ENCODE measurements at regions not wholly inside any gene's neighbourhood (a gene's known extent, or its start where the extent isn't known, plus 50 kb on each side); places are given as distances from the start of the nearest gene placed in this dataset.
"Not testable (repeated sequence)": the region's sequence is repeated elsewhere in the genome, so short reads cannot be mapped to it uniquely, and the experiment has no call there.

- Histone ChIP-seq H3K36me3 (ENCODE audit: control insufficient read depth, insufficient read depth, low read length) (no peaks in the 10 kb centered on the region), H3K4me3 (replicated peaks; ENCODE audit: low read depth, low read length) (no peak overlapping the region), H3K27me3 (replicated peaks; ENCODE audit: control insufficient read depth, insufficient read depth, low read length) (no peaks in the 10 kb centered on the region)
- TF ChIP-seq, protein P1, sequence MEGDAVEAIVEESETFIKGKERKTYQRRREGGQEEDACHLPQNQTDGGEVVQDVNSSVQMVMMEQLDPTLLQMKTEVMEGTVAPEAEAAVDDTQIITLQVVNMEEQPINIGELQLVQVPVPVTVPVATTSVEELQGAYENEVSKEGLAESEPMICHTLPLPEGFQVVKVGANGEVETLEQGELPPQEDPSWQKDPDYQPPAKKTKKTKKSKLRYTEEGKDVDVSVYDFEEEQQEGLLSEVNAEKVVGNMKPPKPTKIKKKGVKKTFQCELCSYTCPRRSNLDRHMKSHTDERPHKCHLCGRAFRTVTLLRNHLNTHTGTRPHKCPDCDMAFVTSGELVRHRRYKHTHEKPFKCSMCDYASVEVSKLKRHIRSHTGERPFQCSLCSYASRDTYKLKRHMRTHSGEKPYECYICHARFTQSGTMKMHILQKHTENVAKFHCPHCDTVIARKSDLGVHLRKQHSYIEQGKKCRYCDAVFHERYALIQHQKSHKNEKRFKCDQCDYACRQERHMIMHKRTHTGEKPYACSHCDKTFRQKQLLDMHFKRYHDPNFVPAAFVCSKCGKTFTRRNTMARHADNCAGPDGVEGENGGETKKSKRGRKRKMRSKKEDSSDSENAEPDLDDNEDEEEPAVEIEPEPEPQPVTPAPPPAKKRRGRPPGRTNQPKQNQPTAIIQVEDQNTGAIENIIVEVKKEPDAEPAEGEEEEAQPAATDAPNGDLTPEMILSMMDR (IDR thresholded peaks at IDR 0.05; ENCODE audit: insufficient read depth, low read length, poor library complexity, severe bottlenecking) = no peak
- DNase-seq (ENCODE audit: extremely low read depth, insufficient read length) = no peak
Measured at GRCh38 chr14:98914942-98915341, 357.1 kb downstream of the BCL11B start.

- Histone ChIP-seq H3K27me3 (replicated peaks; ENCODE audit: control insufficient read depth, insufficient read depth, low read length) (no peaks in the 10 kb centered on the region), H3K4me3 (replicated peaks; ENCODE audit: low read depth, low read length) (no peak overlapping the region), H3K36me3 (ENCODE audit: control insufficient read depth, insufficient read depth, low read length) (no peaks in the 10 kb centered on the region)
- TF ChIP-seq, protein P1 (IDR thresholded peaks at IDR 0.05; ENCODE audit: insufficient read depth, low read length, poor library complexity, severe bottlenecking) = no peak
- DNase-seq (ENCODE audit: extremely low read depth, insufficient read length) = no peak
Measured at GRCh38 chr14:98915625-98916024, 356.4 kb downstream of the BCL11B start.

DNA sequence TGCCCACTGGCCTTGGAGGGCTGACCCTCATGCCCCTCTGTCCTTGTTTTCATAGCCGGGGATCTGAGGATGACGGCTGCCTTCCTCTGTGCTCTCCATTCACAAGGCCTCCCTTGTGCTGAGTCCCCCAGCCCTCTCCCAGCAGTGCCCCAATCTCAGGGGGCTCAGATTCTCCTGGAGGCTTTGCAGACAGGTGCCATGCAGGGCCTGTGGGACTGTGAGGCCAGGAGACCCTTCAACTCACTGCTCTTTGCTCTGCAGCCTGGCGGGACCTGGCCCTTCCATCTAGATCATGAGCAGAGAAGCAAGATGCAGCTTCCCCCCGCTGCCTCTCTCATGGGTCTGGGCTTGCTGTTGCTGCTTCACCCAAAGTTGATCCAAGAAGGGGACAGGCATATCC, 356.0 kb downstream of the BCL11B start:
- DNase-seq (ENCODE audit: extremely low read depth, insufficient read length) = no peak
- no peaks in the 10 kb centered on the region for H3K36me3 ChIP-seq (ENCODE audit: control insufficient read depth, insufficient read depth, low read length)
- TF ChIP-seq, protein P1 (IDR thresholded peaks at IDR 0.05; ENCODE audit: insufficient read depth, low read length, poor library complexity, severe bottlenecking) = no peak
- H3K4me3 ChIP-seq (replicated peaks; ENCODE audit: low read depth, low read length) = no peak overlapping the region
- no peaks in the 10 kb centered on the region for H3K27me3 ChIP-seq (replicated peaks; ENCODE audit: control insufficient read depth, insufficient read depth, low read length)

- Histone ChIP-seq H3K36me3 (ENCODE audit: control insufficient read depth, insufficient read depth, low read length) (no peaks in the 10 kb centered on the region), H3K27me3 (replicated peaks; ENCODE audit: control insufficient read depth, insufficient read depth, low read length) (no peaks in the 10 kb centered on the region), H3K4me3 (replicated peaks; ENCODE audit: low read depth, low read length) (no peak overlapping the region)
- TF ChIP-seq, protein P1 (IDR thresholded peaks at IDR 0.05; ENCODE audit: insufficient read depth, low read length, poor library complexity, severe bottlenecking) = no peak
- no peak for DNase-seq (ENCODE audit: extremely low read depth, insufficient read length)
Measured at GRCh38 chr14:98916476-98916875, 355.5 kb downstream of the BCL11B start.

DNA sequence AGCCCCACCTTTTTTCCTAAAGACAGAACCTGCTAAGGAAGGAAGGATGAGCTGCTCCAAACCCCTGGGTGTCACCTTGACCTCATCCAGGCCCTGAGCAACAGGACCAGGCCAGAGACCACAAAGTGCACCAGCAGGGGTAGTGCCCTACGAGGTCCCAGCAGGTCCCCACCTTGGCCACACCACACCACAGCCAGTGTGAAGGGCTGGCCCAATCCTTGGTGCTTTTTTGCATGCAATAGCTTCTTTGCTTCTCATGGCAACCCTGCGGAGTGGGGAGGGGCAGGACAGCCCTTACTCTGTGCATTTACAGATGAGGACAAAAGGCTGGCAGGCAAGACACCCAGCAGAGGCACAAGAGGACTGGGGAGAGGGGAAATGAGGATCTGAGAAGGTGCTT, 352.6 kb downstream of the BCL11B start:
- TF ChIP-seq, protein P1 (IDR thresholded peaks at IDR 0.05; ENCODE audit: insufficient read depth, low read length, poor library complexity, severe bottlenecking) = no peak
- Histone ChIP-seq H3K36me3 (ENCODE audit: control insufficient read depth, insufficient read depth, low read length) (no peaks in the 10 kb centered on the region), H3K27me3 (replicated peaks; ENCODE audit: control insufficient read depth, insufficient read depth, low read length) (no peaks in the 10 kb centered on the region), H3K4me3 (replicated peaks; ENCODE audit: low read depth, low read length) (no peak overlapping the region)
- no peak for DNase-seq (ENCODE audit: extremely low read depth, insufficient read length)

GRCh38 chr14:98921306-98921705, 350.7 kb downstream of the BCL11B start:
- not testable (repeated sequence) for H3K36me3 ChIP-seq (ENCODE audit: control insufficient read depth, insufficient read depth, low read length); H3K27me3 ChIP-seq (replicated peaks; ENCODE audit: control insufficient read depth, insufficient read depth, low read length); DNase-seq (ENCODE audit: extremely low read depth, insufficient read length); H3K4me3 ChIP-seq (replicated peaks; ENCODE audit: low read depth, low read length)

All from GM06990 (cell line).